ENCODE measurements at regions not wholly inside any gene's neighbourhood (a gene's known extent, or its start where the extent isn't known, plus 50 kb on each side); places are given as distances from the start of the nearest gene placed in this dataset.

GRCh38 chr9:79862921-79863890 is 291.4 kb downstream of the TLE4 start:
- TF ChIP-seq CTCF (IDR thresholded peaks at IDR 0.05) (no peak), EZH2 (IDR thresholded peaks at IDR 0.05) (no peak)

Measured in neural progenitor cell (in vitro differentiated cells).